OCI-LY7 (cell line): ENCODE measurements at regions not wholly inside any gene's neighbourhood (a gene's known extent, or its start where the extent isn't known, plus 50 kb on each side); places are given as distances from the start of the nearest gene placed in this dataset.

ENCODE experiments used
- EZH2phosphoT487 ChIP-seq: fragments of 200-600 bp; sonication (generic); IDR thresholded peaks from 2 replicates; pipeline ENCODE4 v1.6.1; 2018; ENCODE audit warnings: low read depth, borderline replicate concordance, mild to moderate bottlenecking, mixed run types, antibody characterized with exemption, low read length, moderate library complexity, mixed read lengths
- TF ChIP-seq, protein P1 (sequence below): fragments of 200-600 bp; sonication (generic); conservative IDR thresholded peaks from 2 replicates; pipeline ENCODE4 v1.5.1; 2014; ENCODE audit warnings: mild to moderate bottlenecking, antibody characterized with exemption, low read length, moderate library complexity, mixed read lengths

DNA sequence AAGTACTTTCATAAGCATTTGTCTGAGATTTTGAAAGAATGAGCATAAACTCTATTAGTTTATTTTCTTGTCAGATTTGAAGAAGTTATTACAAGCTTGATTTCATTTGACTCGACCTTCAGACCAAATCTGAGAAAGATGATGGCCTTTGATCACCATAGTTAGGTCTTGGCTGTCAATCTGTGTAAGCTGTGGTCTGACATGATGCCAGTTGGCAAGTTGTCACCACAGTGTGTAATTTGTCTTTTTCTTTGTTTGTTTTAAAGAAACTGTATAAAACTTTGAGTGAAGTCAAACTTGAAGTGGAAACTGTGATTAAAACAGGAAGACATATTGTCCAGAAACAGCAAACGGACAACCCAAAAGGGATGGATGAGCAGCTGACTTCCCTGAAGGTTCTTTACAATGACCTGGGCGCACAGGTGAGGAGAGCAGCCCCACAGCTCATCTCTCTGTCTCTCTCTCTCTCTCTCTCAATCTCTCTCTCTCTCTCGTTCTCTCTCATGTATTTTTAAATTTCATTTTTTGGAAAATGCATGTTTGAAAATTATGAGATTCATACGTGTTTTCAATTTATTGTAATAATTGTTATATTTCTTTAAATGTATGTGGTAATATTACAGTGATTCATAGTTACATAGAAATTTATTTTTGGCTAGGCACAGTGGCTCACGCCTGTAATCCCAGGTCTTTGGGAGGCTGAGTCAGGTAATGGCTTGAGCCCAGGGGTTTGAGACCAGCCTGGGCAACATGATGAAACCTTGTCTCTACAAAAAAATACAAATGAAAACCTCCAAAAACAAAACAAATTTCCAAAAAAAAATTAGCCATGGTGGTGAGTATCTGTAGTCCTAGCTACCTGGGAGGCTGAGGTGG lies 208.1 kb downstream of the UTRN start:
- no peak for TF ChIP-seq EZH2phosphoT487
- TF ChIP-seq, protein P1, sequence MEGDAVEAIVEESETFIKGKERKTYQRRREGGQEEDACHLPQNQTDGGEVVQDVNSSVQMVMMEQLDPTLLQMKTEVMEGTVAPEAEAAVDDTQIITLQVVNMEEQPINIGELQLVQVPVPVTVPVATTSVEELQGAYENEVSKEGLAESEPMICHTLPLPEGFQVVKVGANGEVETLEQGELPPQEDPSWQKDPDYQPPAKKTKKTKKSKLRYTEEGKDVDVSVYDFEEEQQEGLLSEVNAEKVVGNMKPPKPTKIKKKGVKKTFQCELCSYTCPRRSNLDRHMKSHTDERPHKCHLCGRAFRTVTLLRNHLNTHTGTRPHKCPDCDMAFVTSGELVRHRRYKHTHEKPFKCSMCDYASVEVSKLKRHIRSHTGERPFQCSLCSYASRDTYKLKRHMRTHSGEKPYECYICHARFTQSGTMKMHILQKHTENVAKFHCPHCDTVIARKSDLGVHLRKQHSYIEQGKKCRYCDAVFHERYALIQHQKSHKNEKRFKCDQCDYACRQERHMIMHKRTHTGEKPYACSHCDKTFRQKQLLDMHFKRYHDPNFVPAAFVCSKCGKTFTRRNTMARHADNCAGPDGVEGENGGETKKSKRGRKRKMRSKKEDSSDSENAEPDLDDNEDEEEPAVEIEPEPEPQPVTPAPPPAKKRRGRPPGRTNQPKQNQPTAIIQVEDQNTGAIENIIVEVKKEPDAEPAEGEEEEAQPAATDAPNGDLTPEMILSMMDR, result no peak
